Skin epidermis (tissue), 12 donors: ENCODE measurements at regions not wholly inside any gene's neighbourhood (a gene's known extent, or its start where the extent isn't known, plus 50 kb on each side); places are given as distances from the start of the nearest gene placed in this dataset.

Experiments used
- H3K27ac ChIP-seq, 21 experiments: fragments of 200-600 bp; sonication (generic) in 11 of 21; one replicate each; pipeline ENCODE4 v1.5.0; 2020; ENCODE audit warnings: mild to moderate bottlenecking in 3 of 21, inconsistent platforms in 2 of 21, moderate library complexity in 2 of 21
- H3K4me3 ChIP-seq, 7 experiments: fragments of 200-600 bp; sonication (generic) in 2 of 7; one replicate each; pipeline ENCODE4 v1.5.0; 2020; ENCODE audit warnings: inconsistent platforms in 2 of 7, mild to moderate bottlenecking in 2 of 7, moderate library complexity in 1 of 7

DNA sequence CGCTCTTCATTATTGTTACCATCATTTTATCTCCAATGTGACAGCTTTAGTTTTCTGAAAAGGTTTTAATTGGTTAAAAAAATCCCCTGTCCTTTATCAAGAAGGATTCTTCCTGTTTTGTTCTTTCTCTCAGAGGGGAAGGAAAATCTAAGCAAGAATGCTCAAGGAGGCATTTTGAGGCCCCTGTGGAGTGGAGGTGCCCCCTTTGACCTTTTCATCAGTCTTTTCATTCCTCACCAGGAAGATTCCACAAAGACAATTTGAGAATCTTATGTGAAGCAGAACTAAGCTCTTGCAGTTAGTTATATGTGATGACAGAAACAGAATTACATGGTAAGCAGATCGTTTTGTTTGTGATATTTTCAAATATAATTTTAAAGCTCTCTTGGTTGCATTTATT, 489.6 kb downstream of the MAN2A1 start:
- no peak overlapping the region for H3K4me3 ChIP-seq
- H3K27ac ChIP-seq, result no peak overlapping the region

DNA sequence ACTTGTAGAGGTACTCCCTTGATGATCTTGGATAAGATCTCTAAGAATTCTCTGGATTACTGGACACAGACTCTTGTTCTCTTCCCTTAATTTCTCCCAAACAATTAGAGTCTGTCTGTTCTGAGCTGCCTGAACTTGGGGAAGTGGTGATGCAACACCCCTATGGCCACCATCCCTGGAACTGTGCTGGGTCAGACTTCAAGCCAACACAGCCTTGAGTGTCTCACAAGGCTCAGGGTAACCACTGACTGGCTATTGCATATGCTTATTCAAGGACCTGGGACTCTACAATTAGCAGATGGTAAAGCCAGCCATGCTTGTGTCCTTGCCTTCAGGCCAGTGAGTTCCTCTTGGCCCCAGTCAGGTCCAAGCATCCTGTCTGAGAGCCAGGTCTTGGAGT, 504.5 kb downstream of the MAN2A1 start:
- Histone ChIP-seq H3K27ac (no peak overlapping the region), H3K4me3 (no peak overlapping the region)

- no peak overlapping the region for H3K27ac ChIP-seq
- H3K4me3 ChIP-seq, result no peak overlapping the region
Observed at GRCh38 chr5:110195288-110195687, 505.6 kb downstream of the MAN2A1 start.

DNA sequence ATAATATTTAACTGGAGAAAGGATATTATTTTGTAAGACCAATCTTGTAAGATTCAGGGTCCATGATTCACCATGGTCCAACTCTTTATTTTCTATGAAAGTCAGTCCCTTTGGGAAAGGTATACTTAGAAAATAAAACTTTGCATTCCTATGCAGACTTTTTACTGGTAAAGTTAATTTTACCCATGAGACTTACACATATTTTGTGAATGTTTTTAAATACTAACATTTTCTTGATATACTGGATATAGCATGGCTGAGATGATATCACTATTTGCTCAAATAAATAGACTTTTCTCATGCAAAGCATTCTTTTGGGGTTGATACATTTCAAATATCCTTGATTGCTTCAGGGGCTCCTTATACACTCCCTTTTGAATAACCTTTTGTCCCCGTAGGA, 512.1 kb downstream of the MAN2A1 start:
- no peak overlapping the region for H3K4me3 ChIP-seq
- H3K27ac ChIP-seq, result no peak overlapping the region

- Histone ChIP-seq H3K4me3 (no peak overlapping the region), H3K27ac (no peak overlapping the region)
Observed at GRCh38 chr5:110203661-110204060, 513.9 kb downstream of the MAN2A1 start.

DNA sequence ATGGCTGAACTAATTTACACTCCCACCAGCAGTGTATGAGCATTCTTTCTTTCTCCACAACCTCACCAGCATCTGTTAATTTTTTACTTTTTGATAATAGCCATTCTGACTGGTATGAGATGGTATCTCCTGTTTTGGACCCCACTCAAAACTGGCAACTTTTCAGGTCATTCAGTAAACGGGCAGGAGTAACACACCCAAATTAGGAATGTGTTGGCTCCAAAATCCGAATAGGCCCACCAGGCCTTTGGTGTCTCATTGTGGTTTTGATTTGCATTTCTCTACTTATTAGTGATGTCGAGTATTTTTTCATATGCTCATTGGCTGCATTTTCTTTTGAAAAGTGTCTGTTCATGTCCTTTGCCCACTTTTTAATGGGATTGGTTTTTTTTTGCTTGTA, 517.1 kb downstream of the TMEM232 start:
- H3K27ac ChIP-seq, result no peak overlapping the region
- H3K4me3 ChIP-seq, result no peak overlapping the region

- Histone ChIP-seq H3K4me3 (no peak overlapping the region), H3K27ac (no peak overlapping the region)
Observed at GRCh38 chr5:110218981-110219380, 507.5 kb downstream of the TMEM232 start.

- Histone ChIP-seq H3K27ac (no peak overlapping the region), H3K4me3 (no peak overlapping the region)
Observed at GRCh38 chr5:110219769-110220168, 506.7 kb downstream of the TMEM232 start.

DNA sequence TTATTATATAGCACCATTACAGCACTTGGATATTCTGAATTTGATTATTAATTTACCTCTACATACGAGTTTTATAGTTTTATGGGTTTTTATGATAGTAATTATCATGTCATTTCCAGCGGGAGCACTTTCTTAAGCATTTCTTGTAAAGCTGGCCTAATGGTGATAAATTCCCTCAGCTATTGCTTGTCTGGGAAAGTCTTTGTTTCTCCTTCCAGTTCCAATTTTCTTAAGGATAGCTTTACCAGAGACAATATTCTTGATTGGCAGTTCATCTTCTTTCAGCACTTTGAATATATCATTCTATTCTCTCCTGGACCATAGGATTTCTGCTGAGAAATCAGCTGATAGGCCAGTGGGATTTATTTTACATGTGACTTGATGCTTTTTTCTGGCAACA, 505.4 kb downstream of the TMEM232 start:
- H3K27ac ChIP-seq, result no peak overlapping the region
- no peak overlapping the region for H3K4me3 ChIP-seq

- H3K4me3 ChIP-seq, result no peak overlapping the region
- no peak overlapping the region for H3K27ac ChIP-seq
Observed at GRCh38 chr5:110224050-110224449, 502.4 kb downstream of the TMEM232 start.

GRCh38 chr5:110225949-110226348, 500.5 kb downstream of the TMEM232 start:
- Histone ChIP-seq H3K27ac (no peak overlapping the region), H3K4me3 (no peak overlapping the region)

DNA sequence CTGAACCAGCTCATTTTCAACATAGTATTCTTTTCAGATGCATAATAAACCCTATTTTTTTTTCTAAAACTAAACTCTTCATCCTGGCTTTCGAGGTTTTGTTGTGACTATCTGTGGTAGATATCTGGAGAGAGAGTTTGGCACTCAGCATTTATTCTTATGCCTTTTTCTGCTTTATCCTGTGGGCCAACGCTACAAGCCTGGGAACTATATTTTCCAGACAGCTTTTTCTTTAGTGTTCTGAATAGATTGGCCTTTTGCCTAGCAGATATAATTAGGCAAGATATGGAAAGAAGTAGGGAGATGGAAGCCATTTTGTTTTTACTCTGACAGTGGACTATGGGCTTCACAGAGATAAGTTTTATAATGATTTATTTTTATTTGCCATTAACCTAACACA, 486.7 kb downstream of the TMEM232 start:
- H3K27ac ChIP-seq, result no peak overlapping the region
- no peak overlapping the region for H3K4me3 ChIP-seq

DNA sequence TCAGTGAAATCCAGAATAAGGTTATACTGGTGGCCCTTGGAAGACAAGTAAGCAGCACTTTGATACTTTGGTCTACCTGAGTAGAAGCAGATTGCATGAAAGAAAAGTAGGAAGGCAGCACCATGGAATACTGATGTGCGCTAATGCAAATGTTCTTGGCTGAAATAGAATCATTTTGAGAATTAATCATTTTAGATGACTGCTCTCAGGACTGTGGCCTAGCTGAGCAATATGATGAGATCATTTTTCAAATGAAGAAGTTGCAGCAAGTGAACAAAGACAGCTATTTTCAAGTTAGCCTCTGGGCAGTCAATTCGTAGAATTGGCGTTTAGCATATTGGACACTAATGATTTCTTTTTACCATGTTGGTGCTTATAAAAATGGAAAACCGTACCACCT, 483.5 kb downstream of the TMEM232 start:
- Histone ChIP-seq H3K4me3 (no peak overlapping the region), H3K27ac (no peak overlapping the region)

- Histone ChIP-seq H3K4me3 (no peak overlapping the region), H3K27ac (no peak overlapping the region)
Observed at GRCh38 chr5:110248921-110249320, 477.6 kb downstream of the TMEM232 start.

DNA sequence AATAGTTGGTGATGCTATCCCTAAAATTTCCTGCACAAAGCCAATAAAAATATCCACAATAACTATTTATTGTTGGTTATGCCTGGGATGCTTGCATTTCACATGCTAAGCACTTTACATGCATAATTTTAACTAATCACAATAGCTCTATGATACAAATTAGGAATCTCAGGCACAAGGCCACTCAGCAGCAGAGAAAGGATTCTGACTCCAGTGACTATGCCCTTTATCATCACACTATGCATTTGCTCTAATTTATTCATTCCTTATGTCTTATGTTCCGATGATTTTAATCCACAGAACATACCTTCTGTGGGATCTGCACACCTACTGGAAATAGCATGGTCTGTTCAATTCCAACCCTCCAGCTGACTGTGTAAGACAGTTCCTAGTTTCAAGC, 476.1 kb downstream of the TMEM232 start:
- Histone ChIP-seq H3K27ac (no peak overlapping the region), H3K4me3 (no peak overlapping the region)

DNA sequence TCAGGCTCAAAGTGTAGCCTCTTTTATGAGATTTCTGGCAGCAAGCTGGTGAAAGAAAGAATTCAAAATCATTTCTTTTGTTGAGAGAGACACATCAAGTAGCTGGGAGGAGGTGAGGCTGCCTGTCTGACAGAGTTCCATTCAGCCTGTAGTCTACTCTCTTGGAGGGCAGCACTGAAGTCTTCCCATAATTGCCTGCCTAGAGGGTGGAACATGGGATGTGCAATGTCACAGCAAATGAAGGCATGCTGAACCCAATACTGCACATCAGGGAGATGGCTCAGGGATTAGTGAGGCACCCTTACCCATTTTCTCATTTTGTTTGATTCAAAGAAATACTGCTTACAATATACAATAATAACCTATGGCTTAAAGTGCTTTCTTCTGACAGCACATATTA, 475.7 kb downstream of the TMEM232 start:
- H3K27ac ChIP-seq, result no peak overlapping the region
- H3K4me3 ChIP-seq, result no peak overlapping the region

- no peak overlapping the region for H3K27ac ChIP-seq
- H3K4me3 ChIP-seq, result no peak overlapping the region
Observed at GRCh38 chr5:110251366-110251765, 475.1 kb downstream of the TMEM232 start.

DNA sequence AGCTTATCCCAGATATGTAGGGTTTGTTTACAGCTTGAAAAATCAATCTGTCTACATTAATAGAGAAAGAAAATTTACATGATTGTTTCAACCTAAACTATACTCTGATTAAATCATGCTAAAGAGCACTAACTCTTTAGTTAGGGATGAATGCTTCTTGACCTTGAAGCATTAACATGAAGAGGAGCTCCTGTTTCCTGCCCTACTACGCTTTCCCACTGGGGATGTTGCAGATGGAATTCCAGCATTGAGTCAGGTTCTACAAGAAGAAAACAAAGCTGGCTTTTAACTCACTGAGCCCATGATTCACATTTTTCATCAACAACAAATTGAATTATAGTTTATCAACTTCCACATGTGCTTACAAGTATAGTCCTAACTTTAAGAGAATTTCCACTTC, 471.3 kb downstream of the TMEM232 start:
- no peak overlapping the region for H3K27ac ChIP-seq
- no peak overlapping the region for H3K4me3 ChIP-seq

DNA sequence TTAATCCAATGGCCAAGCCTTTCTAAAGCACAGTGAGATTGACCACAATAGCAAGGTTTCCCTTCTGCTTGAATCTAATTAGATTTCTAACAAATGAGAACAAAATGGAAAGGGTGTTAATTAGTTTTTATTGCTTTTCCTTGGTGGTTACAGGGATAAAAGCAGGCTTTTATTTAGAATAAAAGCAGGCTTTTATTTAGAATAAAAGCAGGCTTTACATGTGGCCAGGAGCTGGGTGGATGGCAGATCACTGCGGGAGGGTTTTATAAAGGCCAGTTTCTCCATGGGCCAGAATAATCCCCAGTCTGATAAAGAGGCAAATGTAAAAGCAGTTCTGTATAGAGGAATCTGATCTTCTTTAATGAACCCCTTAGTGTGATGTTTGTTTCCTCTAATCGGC, 470.2 kb downstream of the TMEM232 start:
- no peak overlapping the region for H3K27ac ChIP-seq
- H3K4me3 ChIP-seq, result no peak overlapping the region

DNA sequence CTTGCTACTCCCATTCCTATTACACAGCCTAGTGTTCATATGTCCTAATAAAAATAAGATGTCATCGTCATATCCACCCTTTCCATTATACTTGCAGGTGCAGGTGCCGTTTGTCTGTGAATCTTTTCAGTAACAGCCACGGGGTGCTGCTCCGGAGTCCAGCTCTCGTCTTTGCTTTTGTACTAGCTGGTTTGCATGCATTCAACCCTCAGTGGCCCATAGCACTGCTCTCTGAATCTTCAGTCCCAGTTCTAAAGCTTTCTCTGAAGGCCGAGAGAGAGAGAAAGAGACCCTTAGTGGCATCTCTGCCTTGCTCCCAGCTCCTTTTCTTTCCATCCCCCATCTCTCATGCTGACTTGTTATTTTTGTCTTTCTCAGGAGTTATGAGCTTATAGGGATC, 468.5 kb downstream of the TMEM232 start:
- no peak overlapping the region for H3K27ac ChIP-seq
- H3K4me3 ChIP-seq, result no peak overlapping the region

- Histone ChIP-seq H3K4me3 (no peak overlapping the region), H3K27ac (no peak overlapping the region)
Observed at GRCh38 chr5:110258460-110259216, 467.8 kb downstream of the TMEM232 start.

DNA sequence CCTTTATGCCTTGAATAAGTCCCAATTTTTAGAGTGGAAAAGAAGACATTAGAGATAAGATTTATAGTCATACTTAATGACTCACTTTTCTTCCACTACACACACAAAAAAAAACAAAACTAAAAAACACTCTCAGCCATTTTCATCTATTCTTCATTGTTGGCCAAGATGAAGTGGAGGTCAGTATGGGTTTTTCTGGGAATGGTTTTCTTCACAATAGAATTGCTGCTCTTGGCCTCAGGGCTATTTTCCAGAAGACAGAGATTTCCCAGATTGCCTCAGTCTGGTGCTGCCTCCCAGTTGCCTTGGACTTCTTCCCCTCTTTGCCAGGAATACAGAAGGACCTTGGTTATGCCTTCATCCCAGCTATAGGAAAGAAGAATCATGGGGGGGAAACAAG, 463.7 kb downstream of the TMEM232 start:
- Histone ChIP-seq H3K27ac (no peak overlapping the region), H3K4me3 (no peak overlapping the region)
